ENCODE measurements at regions not wholly inside any gene's neighbourhood (a gene's known extent, or its start where the extent isn't known, plus 50 kb on each side); places are given as distances from the start of the nearest gene placed in this dataset.

DNA sequence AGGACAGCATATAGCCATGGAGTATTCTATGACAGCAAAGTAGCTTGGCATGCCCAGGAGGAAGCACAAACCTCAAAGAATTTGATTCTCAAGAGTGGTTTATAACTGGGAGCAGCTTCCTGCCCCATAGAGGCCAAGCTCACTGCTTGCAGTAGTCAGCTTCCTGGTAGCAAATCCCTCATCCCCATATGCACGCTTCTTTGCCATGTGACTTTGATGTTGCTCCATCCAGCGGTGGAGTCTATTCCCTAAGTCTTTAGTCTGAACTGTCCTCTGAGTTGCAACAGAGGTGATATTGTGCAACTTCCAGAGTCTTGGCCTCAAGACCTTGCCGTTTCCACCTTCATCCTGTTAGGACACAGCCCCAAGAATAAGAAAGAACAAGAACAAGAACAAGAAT, 996.8 kb upstream of the TMEM132C start:
- H3K27me3 Mint-ChIP-seq: no peaks in the 10 kb centered on the region
- DNase-seq (no peak), ATAC-seq (no peak)
- no peaks in the 10 kb centered on the region for H3K36me3 Mint-ChIP-seq (ENCODE audit: low read depth)
- H3K4me1 Mint-ChIP-seq (ENCODE audit: low read depth): no peaks in the 10 kb centered on the region
- no peaks in the 10 kb centered on the region for H3K9me3 Mint-ChIP-seq
- H3K4me3 Mint-ChIP-seq: no peak overlapping the region
- CTCF ChIA-PET: no interaction called here
- intact Hi-C loops (cut with micrococcal nuclease): no loop called here
- POLR2A ChIA-PET: no interaction called here
- TF ChIP-seq, protein P1, sequence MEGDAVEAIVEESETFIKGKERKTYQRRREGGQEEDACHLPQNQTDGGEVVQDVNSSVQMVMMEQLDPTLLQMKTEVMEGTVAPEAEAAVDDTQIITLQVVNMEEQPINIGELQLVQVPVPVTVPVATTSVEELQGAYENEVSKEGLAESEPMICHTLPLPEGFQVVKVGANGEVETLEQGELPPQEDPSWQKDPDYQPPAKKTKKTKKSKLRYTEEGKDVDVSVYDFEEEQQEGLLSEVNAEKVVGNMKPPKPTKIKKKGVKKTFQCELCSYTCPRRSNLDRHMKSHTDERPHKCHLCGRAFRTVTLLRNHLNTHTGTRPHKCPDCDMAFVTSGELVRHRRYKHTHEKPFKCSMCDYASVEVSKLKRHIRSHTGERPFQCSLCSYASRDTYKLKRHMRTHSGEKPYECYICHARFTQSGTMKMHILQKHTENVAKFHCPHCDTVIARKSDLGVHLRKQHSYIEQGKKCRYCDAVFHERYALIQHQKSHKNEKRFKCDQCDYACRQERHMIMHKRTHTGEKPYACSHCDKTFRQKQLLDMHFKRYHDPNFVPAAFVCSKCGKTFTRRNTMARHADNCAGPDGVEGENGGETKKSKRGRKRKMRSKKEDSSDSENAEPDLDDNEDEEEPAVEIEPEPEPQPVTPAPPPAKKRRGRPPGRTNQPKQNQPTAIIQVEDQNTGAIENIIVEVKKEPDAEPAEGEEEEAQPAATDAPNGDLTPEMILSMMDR (IDR thresholded peaks at IDR 0.05): no peak
- H3K27ac Mint-ChIP-seq: no peak overlapping the region

GRCh38 chr12:127271776-127272175, 995.2 kb upstream of the TMEM132C start:
- CTCF ChIA-PET: interaction anchor here (0.6 kb wide), 1 partner anchor 10 kb away, joined by 3 read pairs; no protein-coding TSS in a partner anchor
- no peaks in the 10 kb centered on the region for H3K36me3 Mint-ChIP-seq (ENCODE audit: low read depth)

GRCh38 chr12:127272864-127273263, 994.1 kb upstream of the TMEM132C start:
- ChIA-PET POLR2A (no interaction called here), CTCF (interaction anchor here (1.1 kb wide), 1 partner anchor 438 kb away, joined by 3 read pairs; no protein-coding TSS in a partner anchor)
- H3K4me1 Mint-ChIP-seq (ENCODE audit: low read depth): no peaks in the 10 kb centered on the region
- intact Hi-C loops (cut with micrococcal nuclease): no loop called here
- H3K9me3 Mint-ChIP-seq: no peaks in the 10 kb centered on the region
- no peaks in the 10 kb centered on the region for H3K27me3 Mint-ChIP-seq
- no peak overlapping the region for H3K4me3 Mint-ChIP-seq
- DNase-seq: no peak
- no peaks in the 10 kb centered on the region for H3K36me3 Mint-ChIP-seq (ENCODE audit: low read depth)
- ATAC-seq: no peak
- no peak overlapping the region for H3K27ac Mint-ChIP-seq
- TF ChIP-seq, protein P1 (IDR thresholded peaks at IDR 0.05): no peak

More at GRCh38 chr12:127271776-127272175, 995.2 kb upstream of the TMEM132C start:
- ATAC-seq (no peak), DNase-seq (no peak)
- H3K9me3 Mint-ChIP-seq: no peaks in the 10 kb centered on the region
- intact Hi-C loops (cut with micrococcal nuclease): no loop called here
- no peak overlapping the region for H3K27ac Mint-ChIP-seq
- no peaks in the 10 kb centered on the region for H3K4me1 Mint-ChIP-seq (ENCODE audit: low read depth)
- POLR2A ChIA-PET: no interaction called here
- H3K4me3 Mint-ChIP-seq: no peak overlapping the region
- TF ChIP-seq, protein P1 (IDR thresholded peaks at IDR 0.05): no peak
- no peaks in the 10 kb centered on the region for H3K27me3 Mint-ChIP-seq

DNA sequence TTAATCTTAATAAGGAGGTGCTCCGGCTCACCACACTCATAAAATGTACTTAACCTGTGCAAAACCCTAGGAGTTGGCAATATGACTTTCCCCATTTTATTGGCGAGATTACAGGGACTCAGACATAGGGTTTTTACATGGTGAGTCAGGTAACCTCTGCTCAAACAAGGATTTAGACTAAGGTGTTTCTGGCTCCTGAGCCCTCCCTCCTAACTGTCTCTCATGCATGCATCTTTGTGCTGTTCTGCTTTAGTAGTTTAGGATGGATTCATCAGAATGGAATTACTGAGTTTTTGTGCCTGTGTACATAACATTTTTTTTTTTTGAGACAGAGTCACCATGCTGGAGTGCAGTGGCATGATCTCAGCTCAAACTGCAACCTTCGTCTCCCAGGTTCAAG, 993.3 kb upstream of the TMEM132C start:
- Mint-ChIP-seq H3K36me3 (ENCODE audit: low read depth) (no peaks in the 10 kb centered on the region), H3K9me3 (no peaks in the 10 kb centered on the region), H3K27ac (no peak overlapping the region), H3K4me1 (ENCODE audit: low read depth) (no peaks in the 10 kb centered on the region), H3K27me3 (no peaks in the 10 kb centered on the region), H3K4me3 (no peak overlapping the region)
- ChIA-PET POLR2A (no interaction called here), CTCF (no interaction called here)
- DNase-seq (no peak), ATAC-seq (no peak)
- intact Hi-C loops (cut with micrococcal nuclease): no loop called here
- TF ChIP-seq, protein P1 (IDR thresholded peaks at IDR 0.05): no peak

DNA sequence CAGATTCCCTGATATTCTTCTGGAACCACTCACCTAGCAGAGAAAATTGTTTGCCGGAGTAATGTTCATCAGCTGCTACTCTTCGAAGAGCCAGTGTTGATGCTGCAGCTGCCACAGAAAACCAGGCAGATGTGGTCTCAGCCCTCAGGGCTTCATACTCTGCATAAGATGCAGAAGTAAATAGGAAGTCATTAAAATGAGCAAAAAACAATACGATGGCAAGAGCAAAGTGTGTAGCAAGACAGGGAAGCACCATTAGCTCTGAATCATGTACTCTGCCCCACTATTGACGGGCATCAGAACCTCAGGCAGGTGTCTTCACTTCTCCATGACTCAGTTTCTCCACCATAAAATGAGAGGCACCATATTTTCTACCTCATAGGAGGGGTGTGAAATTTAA, 991.6 kb upstream of the TMEM132C start:
- Mint-ChIP-seq H3K27me3 (no peaks in the 10 kb centered on the region), H3K4me1 (ENCODE audit: low read depth) (no peaks in the 10 kb centered on the region), H3K36me3 (ENCODE audit: low read depth) (no peaks in the 10 kb centered on the region), H3K9me3 (no peaks in the 10 kb centered on the region), H3K4me3 (no peak overlapping the region), H3K27ac (no peak overlapping the region)
- ChIA-PET CTCF (no interaction called here), POLR2A (no interaction called here)
- TF ChIP-seq, protein P1 (IDR thresholded peaks at IDR 0.05): no peak
- no peak for ATAC-seq
- intact Hi-C loops (cut with micrococcal nuclease): no loop called here
- no peak for DNase-seq
